GM18873 (cell line): ENCODE measurements at regions not wholly inside any gene's neighbourhood (a gene's known extent, or its start where the extent isn't known, plus 50 kb on each side); places are given as distances from the start of the nearest gene placed in this dataset.
"Not testable (repeated sequence)": the region's sequence is repeated elsewhere in the genome, so short reads cannot be mapped to it uniquely, and the experiment has no call there.

Experiments used
- ATAC-seq: cut with Tn5 transposase; IDR thresholded peaks from one replicate; pipeline ENCODE4 v1.9.1; 2021; ENCODE audit warnings: mild to moderate bottlenecking, moderate library complexity, moderate number of reproducible peaks; ENCODE audit not compliant: unreplicated experiment, low FRiP score

DNA sequence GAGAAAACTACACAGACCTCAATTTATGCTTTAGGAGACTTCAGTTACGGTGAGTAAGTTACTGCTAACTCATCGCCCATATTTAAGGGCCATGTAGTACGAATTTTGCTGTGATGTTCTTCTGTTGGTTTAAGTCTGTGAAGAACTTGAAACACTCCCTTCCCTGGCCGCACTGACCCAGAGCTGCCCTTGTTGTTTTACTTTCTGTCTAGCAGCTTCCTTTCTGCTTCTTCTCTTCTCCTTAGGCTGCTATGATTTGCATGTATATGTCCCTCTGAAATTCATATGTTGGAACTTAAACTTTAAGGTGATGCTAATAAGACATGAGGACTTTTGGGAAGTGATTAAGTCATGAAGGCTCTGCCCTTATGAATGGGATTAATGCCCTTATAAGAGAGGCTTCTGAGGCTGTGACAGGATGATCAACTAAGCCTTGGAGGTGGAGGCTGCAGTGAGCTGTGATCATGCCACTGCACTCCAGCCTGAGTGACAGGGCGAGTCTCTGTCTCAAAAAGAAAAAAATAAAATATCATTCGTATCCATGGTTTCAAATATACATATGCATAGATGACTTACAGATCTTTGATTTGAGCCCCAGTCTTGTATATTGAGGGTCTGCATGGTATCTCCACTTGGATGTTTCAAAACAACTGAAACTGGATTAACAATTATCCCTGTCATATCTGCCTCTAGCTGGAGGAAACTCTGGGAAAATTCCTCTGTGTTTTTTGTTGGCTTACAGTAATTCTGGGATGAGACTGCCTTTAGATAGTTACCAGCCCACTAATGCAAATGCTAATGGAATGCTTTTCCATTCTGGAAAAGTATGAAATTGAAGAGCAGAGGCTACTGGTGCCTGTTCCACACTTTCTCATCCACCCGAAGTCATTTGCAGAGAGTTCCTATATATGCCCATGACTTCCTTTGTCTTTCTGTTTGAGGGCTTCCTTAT, 263.4 kb upstream of the ACTBL2 start:
- ATAC-seq: no peak

DNA sequence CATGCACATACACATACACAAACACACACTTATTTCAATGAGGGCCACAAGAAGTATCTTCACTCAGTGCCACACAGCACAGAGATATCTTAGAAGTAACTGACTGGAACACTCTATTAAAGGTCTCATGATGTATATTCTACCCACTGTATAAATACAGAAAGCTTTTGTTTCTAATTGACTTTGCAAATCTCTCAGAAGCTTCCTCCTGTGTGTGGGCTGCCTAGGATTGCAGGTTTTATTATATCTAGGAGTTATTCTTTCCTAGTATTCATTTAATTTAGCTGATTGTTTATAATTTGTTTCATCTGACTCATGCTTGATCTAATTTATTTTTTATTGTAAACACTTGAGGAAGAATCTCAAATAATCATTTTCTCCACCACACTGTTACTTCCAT, 262.4 kb upstream of the ACTBL2 start:
- no peak for ATAC-seq

GRCh38 chr5:57741336-57741735, 258.7 kb upstream of the ACTBL2 start:
- no peak for ATAC-seq

DNA sequence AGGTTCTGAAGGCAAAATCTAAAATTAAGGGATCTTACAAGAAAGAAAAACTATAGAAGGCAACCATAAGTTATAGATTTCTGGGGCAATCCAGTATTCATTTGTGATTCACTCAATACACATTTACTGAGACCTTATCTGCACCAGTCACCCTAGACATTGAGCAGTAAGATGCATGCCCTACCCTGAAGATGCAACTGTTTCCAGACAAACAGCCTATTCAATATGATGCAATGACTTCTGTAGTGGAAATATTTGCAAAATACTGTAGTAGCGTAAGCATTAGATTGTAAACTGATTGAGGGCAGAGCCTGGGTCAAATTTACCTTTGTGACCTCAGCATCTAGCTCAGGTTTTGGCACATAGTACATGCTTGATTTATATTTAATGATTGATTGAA, 256.2 kb upstream of the ACTBL2 start:
- ATAC-seq: no peak

DNA sequence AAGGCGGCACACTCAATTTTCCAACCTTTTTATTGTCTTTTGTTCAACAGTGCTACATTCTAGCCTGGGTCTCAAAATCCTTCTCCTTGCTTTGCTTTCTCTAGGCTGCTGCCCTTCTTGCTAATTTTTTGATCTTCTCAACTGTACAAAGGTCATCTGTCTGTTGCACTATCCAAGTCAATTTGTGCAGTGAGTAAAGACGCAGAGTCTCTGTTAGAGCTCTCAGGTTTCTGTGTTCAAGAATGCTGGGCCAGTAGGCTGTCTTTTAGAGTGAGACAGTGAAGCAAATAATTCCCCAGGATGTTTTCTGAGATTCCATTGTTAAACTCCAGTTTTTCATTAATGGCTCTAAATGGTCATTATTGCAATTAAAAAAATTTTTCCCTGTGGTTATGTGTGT, 255.7 kb upstream of the ACTBL2 start:
- ATAC-seq: no peak

- ATAC-seq: no peak
Observed at GRCh38 chr5:57736716-57737115, 254.1 kb upstream of the ACTBL2 start.

DNA sequence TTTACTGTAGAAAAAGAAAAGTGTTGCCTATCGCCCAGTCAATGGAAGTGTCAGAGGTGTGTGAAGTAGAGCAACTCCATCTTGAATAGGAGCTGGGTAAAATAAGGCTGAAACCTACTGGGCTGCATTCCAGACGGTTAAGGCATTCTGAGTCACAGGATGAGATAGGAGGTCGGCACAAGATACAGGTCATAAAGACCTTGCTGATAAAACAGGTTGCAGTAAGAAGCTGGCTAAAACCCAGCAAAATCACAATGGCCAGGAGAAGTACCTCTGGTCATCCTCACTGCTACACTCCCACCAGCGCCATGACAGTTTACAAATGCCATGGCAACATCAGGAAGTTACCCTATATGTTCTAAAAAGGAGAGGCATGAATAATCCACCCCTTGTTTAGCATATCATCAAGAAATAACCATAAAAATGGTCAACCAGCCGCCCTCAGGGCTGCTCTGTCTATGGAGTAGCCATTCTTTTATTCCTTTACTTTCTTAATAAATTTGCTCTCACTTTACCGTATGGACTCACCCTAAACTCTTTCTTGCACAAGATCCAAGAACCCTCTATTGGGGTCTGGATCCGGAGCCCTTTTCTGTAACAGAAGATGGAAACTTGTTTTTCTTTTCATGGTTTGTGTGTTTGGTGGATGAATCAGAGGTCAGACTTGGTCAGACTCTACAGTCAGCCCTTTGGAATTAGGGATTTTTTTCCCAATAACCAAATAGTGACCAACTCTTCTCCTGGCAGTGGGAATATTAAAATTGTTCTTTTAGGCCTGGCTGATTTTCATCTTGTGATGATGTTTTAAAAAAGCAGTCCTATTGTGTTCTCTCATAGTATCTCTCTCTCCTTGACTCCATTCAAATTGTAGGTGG, 252.9 kb upstream of the ACTBL2 start:
- ATAC-seq: not testable (repeated sequence)

- ATAC-seq: no peak
Observed at GRCh38 chr5:57734296-57734695, 251.7 kb upstream of the ACTBL2 start.

GRCh38 chr5:57727591-57727990, 245.0 kb upstream of the ACTBL2 start:
- no peak for ATAC-seq

DNA sequence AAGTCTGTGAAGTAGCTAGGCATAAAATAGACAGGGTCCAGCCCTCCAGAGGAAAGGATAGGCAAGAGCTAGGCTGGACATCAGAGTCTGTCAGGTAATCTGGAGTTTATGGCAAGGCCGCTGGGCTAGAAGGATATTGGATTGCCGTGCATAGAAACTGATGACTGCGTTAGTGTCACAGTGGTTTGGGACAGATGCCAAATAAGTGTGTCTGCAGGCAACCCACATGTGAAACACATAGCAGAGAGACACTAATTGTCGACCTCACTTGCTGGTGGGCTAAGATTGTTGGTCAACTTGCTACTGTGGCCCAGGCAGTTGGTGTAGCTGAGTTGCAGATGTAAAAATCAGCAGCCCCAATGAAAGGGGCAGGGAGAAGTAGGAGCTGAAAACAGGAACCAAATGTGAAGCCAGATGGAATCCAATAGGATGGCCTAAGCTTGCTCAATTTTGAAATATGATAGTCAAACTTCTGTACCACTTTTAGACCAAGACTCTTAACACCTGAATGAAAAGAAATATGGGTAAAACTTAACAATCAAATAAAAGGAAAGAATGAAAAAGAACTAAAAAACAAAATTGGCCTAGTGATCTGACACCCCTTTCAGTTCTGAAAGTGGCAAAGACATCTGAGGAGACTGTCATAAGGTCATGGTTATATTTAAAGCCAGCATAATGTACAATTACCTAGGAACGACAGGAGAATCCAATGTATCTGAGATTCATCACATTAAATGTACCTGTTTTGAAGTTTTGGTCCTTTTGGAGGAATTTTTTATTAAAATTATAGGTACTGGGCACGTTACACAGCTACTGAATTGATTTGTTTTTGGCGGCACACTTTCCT, 243.3 kb upstream of the ACTBL2 start:
- ATAC-seq: no peak

DNA sequence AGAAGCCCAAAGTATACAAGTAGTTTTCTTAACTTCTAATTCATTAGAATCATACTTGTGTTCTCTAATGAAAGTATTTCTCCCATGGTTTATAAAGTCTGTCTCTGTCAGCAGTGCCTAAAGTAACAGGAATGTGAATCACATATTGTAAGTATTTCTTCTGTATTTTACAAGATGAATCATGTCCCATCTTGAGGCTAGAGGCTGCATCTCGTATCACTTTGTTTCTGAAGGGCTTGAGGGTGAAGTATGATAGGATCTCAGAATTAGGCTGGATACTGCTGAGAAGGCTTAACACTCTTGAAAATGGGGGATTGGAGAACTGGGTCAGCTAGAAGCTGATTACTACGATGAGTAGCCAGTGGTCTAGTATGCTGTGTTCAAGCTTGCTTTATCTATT, 242.2 kb upstream of the ACTBL2 start:
- no peak for ATAC-seq

DNA sequence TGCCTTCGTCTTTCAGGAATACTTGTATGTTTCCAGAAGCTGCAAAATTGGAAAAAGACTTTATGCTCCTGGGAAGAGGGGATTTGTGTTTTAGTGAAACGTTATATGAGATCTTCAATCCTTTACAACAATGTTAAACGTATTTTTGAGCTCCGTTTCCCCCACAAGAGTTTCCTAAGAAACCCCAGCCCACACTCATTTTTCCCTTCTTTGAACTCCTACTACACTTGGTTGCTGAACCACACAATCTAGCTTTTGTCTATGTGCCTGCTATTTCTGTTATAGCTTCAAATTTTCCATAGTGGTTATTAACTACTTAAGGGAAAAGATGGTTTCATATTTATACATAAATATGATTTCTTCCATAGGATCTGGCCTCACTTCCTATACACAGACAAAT, 238.6 kb upstream of the ACTBL2 start:
- no peak for ATAC-seq

- ATAC-seq: no peak
Observed at GRCh38 chr5:57720656-57721055, 238.0 kb upstream of the ACTBL2 start.

DNA sequence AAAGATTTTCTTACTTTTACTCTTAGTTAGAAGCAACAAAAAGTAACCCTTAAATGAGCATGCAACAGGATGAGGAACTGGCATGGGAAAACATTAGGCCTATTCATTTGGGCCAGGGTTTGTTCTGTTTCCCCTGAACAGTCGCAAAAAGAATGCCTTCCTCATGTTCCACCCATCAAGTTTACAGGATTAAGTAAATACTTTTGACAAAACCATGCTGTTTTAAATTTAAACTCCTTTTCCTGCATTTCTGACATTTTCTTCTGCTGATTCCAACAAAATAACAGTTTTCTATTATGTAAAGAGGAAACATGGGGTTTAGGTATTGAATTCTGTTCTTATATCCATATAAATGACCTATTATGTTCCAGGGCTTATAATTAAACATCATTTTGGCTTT, 236.6 kb upstream of the ACTBL2 start:
- ATAC-seq: no peak

GRCh38 chr5:57718155-57718554, 235.5 kb upstream of the ACTBL2 start:
- ATAC-seq: no peak

DNA sequence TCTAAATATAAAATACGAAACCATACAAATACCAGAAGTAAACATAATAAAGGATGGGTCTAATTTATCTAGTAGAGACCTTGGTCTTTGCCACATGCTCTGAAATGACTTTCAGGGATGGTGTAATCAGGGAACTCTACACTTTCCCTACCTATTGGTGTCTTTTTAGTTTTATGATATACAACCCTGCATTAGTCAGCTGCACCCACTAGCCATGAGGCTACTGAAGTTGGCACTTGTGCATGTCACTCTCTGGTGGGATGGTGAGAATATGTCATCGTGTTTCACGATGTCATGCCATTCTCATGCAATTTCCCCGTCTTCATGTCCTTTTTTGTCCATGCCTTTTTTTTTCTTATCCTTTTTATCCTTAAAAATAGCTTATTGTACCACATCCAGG, 234.9 kb upstream of the ACTBL2 start:
- ATAC-seq: no peak

- no peak for ATAC-seq
Observed at GRCh38 chr5:57716661-57717060, 234.1 kb upstream of the ACTBL2 start.

- ATAC-seq: no peak
Observed at GRCh38 chr5:57715296-57715695, 232.7 kb upstream of the ACTBL2 start.

GRCh38 chr5:57713535-57713934, 230.9 kb upstream of the ACTBL2 start:
- not testable (repeated sequence) for ATAC-seq

GRCh38 chr5:57711946-57712345, 229.3 kb upstream of the ACTBL2 start:
- no peak for ATAC-seq

DNA sequence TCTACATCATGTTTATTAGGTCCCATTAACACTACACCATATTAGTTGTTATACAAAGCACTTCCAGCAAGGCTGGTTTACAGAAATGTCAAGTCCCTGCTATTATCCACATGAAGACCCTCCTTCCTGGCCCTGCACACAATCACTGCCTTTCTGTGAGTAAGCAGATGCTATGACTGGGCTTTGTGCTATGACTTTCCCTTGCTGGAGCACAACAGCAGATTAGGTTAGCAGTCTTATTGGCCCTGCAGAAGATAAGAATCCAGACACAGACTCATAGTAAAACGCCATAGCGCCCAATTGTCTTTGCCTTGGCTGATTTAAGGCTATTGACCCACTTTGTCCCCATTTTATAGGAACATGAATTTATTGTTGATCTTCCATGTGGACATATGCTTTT, 228.9 kb upstream of the ACTBL2 start:
- ATAC-seq: no peak
